ENCODE measurements at regions not wholly inside any gene's neighbourhood (a gene's known extent, or its start where the extent isn't known, plus 50 kb on each side); places are given as distances from the start of the nearest gene placed in this dataset.
"Not testable (repeated sequence)": the region's sequence is repeated elsewhere in the genome, so short reads cannot be mapped to it uniquely, and the experiment has no call there.

- FAIRE-seq (no peak), DNase-seq (ENCODE audit: insufficient read length, low spot score) (no peak)
- no peak for TF ChIP-seq PAX5 (IDR thresholded peaks at IDR 0.05; ENCODE audit: insufficient read depth, low read length, severe bottlenecking)
- TF ChIP-seq POLR2AphosphoS5 (IDR thresholded peaks at IDR 0.05; ENCODE audit: low read depth, low read length): no peak
- no peak for TF ChIP-seq SPI1 (IDR thresholded peaks at IDR 0.05; ENCODE audit: low read depth, low read length)
- TF ChIP-seq TAF1 (IDR thresholded peaks at IDR 0.05; ENCODE audit: low read depth, low read length): no peak
- no peak for TF ChIP-seq POLR2A (IDR thresholded peaks at IDR 0.05; ENCODE audit: low read depth, low read length)
- no peak for TF ChIP-seq POU2F2 (IDR thresholded peaks at IDR 0.05; ENCODE audit: low read depth, low read length)
Observed at GRCh38 chr3:34034840-34035239, 236.4 kb downstream of the PDCD6IP start.

- TF ChIP-seq POLR2AphosphoS5 (IDR thresholded peaks at IDR 0.05; ENCODE audit: low read depth, low read length): no peak
- no peak for TF ChIP-seq TAF1 (IDR thresholded peaks at IDR 0.05; ENCODE audit: low read depth, low read length)
- no peak for TF ChIP-seq POU2F2 (IDR thresholded peaks at IDR 0.05; ENCODE audit: low read depth, low read length)
- TF ChIP-seq POLR2A (IDR thresholded peaks at IDR 0.05; ENCODE audit: low read depth, low read length): no peak
- TF ChIP-seq PAX5 (IDR thresholded peaks at IDR 0.05; ENCODE audit: insufficient read depth, low read length, severe bottlenecking): no peak
- no peak for TF ChIP-seq SPI1 (IDR thresholded peaks at IDR 0.05; ENCODE audit: low read depth, low read length)
- DNase-seq (ENCODE audit: insufficient read length, low spot score) (no peak), FAIRE-seq (no peak)
Observed at GRCh38 chr3:34035775-34036174, 237.3 kb downstream of the PDCD6IP start.

- FAIRE-seq (no peak), DNase-seq (ENCODE audit: insufficient read length, low spot score) (no peak)
- no peak for TF ChIP-seq POLR2A (IDR thresholded peaks at IDR 0.05; ENCODE audit: low read depth, low read length)
- no peak for TF ChIP-seq SPI1 (IDR thresholded peaks at IDR 0.05; ENCODE audit: low read depth, low read length)
- TF ChIP-seq POU2F2 (IDR thresholded peaks at IDR 0.05; ENCODE audit: low read depth, low read length): no peak
- TF ChIP-seq TAF1 (IDR thresholded peaks at IDR 0.05; ENCODE audit: low read depth, low read length): no peak
- TF ChIP-seq POLR2AphosphoS5 (IDR thresholded peaks at IDR 0.05; ENCODE audit: low read depth, low read length): no peak
- no peak for TF ChIP-seq PAX5 (IDR thresholded peaks at IDR 0.05; ENCODE audit: insufficient read depth, low read length, severe bottlenecking)
Observed at GRCh38 chr3:34037260-34037659, 238.8 kb downstream of the PDCD6IP start.

- DNase-seq (ENCODE audit: insufficient read length, low spot score) (no peak), FAIRE-seq (no peak)
- TF ChIP-seq PAX5 (IDR thresholded peaks at IDR 0.05; ENCODE audit: insufficient read depth, low read length, severe bottlenecking): no peak
- no peak for TF ChIP-seq TAF1 (IDR thresholded peaks at IDR 0.05; ENCODE audit: low read depth, low read length)
- TF ChIP-seq POU2F2 (IDR thresholded peaks at IDR 0.05; ENCODE audit: low read depth, low read length): no peak
- no peak for TF ChIP-seq SPI1 (IDR thresholded peaks at IDR 0.05; ENCODE audit: low read depth, low read length)
- TF ChIP-seq POLR2AphosphoS5 (IDR thresholded peaks at IDR 0.05; ENCODE audit: low read depth, low read length): no peak
- no peak for TF ChIP-seq POLR2A (IDR thresholded peaks at IDR 0.05; ENCODE audit: low read depth, low read length)
Observed at GRCh38 chr3:34038131-34038530, 239.7 kb downstream of the PDCD6IP start.

GRCh38 chr3:34046154-34046553 is 247.7 kb downstream of the PDCD6IP start:
- DNase-seq (ENCODE audit: insufficient read length, low spot score) (no peak), FAIRE-seq (no peak)
- no peak for TF ChIP-seq POLR2A (IDR thresholded peaks at IDR 0.05; ENCODE audit: low read depth, low read length)
- no peak for TF ChIP-seq PAX5 (IDR thresholded peaks at IDR 0.05; ENCODE audit: insufficient read depth, low read length, severe bottlenecking)
- no peak for TF ChIP-seq POLR2AphosphoS5 (IDR thresholded peaks at IDR 0.05; ENCODE audit: low read depth, low read length)
- no peak for TF ChIP-seq TAF1 (IDR thresholded peaks at IDR 0.05; ENCODE audit: low read depth, low read length)
- no peak for TF ChIP-seq POU2F2 (IDR thresholded peaks at IDR 0.05; ENCODE audit: low read depth, low read length)
- TF ChIP-seq SPI1 (IDR thresholded peaks at IDR 0.05; ENCODE audit: low read depth, low read length): no peak

GRCh38 chr3:34053626-34054025 is 255.2 kb downstream of the PDCD6IP start:
- DNase-seq (ENCODE audit: insufficient read length, low spot score) (no peak), FAIRE-seq (no peak)
- no peak for TF ChIP-seq TAF1 (IDR thresholded peaks at IDR 0.05; ENCODE audit: low read depth, low read length)
- TF ChIP-seq PAX5 (IDR thresholded peaks at IDR 0.05; ENCODE audit: insufficient read depth, low read length, severe bottlenecking): no peak
- no peak for TF ChIP-seq POLR2AphosphoS5 (IDR thresholded peaks at IDR 0.05; ENCODE audit: low read depth, low read length)
- TF ChIP-seq POU2F2 (IDR thresholded peaks at IDR 0.05; ENCODE audit: low read depth, low read length): no peak
- no peak for TF ChIP-seq SPI1 (IDR thresholded peaks at IDR 0.05; ENCODE audit: low read depth, low read length)
- TF ChIP-seq POLR2A (IDR thresholded peaks at IDR 0.05; ENCODE audit: low read depth, low read length): no peak

GRCh38 chr3:34056181-34056910 is 257.9 kb downstream of the PDCD6IP start:
- FAIRE-seq: peak; percentile 40
- DNase-seq (ENCODE audit: insufficient read length, low spot score): no peak

GRCh38 chr3:34056951-34057390 is 258.5 kb downstream of the PDCD6IP start:
- DNase-seq (ENCODE audit: insufficient read length, low spot score) (no peak), FAIRE-seq (no peak)
- TF ChIP-seq POLR2AphosphoS5 (IDR thresholded peaks at IDR 0.05; ENCODE audit: low read depth, low read length): no peak
- TF ChIP-seq TAF1 (IDR thresholded peaks at IDR 0.05; ENCODE audit: low read depth, low read length): no peak
- no peak for TF ChIP-seq SPI1 (IDR thresholded peaks at IDR 0.05; ENCODE audit: low read depth, low read length)
- TF ChIP-seq PAX5 (IDR thresholded peaks at IDR 0.05; ENCODE audit: insufficient read depth, low read length, severe bottlenecking): no peak
- no peak for TF ChIP-seq POLR2A (IDR thresholded peaks at IDR 0.05; ENCODE audit: low read depth, low read length)
- no peak for TF ChIP-seq POU2F2 (IDR thresholded peaks at IDR 0.05; ENCODE audit: low read depth, low read length)

More at GRCh38 chr3:34056181-34056910, 257.9 kb downstream of the PDCD6IP start:
- peak; percentile 31 for TF ChIP-seq PAX5 (IDR thresholded peaks at IDR 0.05; ENCODE audit: insufficient read depth, low read length, severe bottlenecking)
- TF ChIP-seq SPI1 (IDR thresholded peaks at IDR 0.05; ENCODE audit: low read depth, low read length): no peak

GRCh38 chr3:34060995-34061394 is 262.6 kb downstream of the PDCD6IP start:
- not testable (repeated sequence) for DNase-seq (ENCODE audit: insufficient read length, low spot score); FAIRE-seq

- no peak for TF ChIP-seq PAX5 (IDR thresholded peaks at IDR 0.05; ENCODE audit: insufficient read depth, low read length, severe bottlenecking)
- TF ChIP-seq POLR2AphosphoS5 (IDR thresholded peaks at IDR 0.05; ENCODE audit: low read depth, low read length): no peak
- no peak for TF ChIP-seq POU2F2 (IDR thresholded peaks at IDR 0.05; ENCODE audit: low read depth, low read length)
- TF ChIP-seq POLR2A (IDR thresholded peaks at IDR 0.05; ENCODE audit: low read depth, low read length): no peak
- no peak for TF ChIP-seq SPI1 (IDR thresholded peaks at IDR 0.05; ENCODE audit: low read depth, low read length)
- TF ChIP-seq TAF1 (IDR thresholded peaks at IDR 0.05; ENCODE audit: low read depth, low read length): no peak
- no peak for DNase-seq (ENCODE audit: insufficient read length, low spot score)
- no peak for FAIRE-seq
Observed at GRCh38 chr3:34065901-34066300, 267.5 kb downstream of the PDCD6IP start.
